Neutrophil (primary cell): ENCODE measurements at regions not wholly inside any gene's neighbourhood (a gene's known extent, or its start where the extent isn't known, plus 50 kb on each side); places are given as distances from the start of the nearest gene placed in this dataset.

ENCODE experiments used
- H3K27ac ChIP-seq: fragments of 200-600 bp; sonication (generic); 2 replicates; pipeline ENCODE4 v1.5.1; 2016; ENCODE audit warnings: mild to moderate bottlenecking, moderate library complexity
- H3K27me3 ChIP-seq: fragments of 200-600 bp; sonication (generic); 2 replicates; pipeline ENCODE4 v1.6.0; 2016; ENCODE audit warnings: mild to moderate bottlenecking
- H3K36me3 ChIP-seq: fragments of 200-600 bp; sonication (generic); 2 replicates; pipeline ENCODE4 v1.5.1; 2017
- H3K4me1 ChIP-seq, 2 experiments: fragments of 200-600 bp in 1 of 2; sonication (generic) in 1 of 2; 1 replicate in 1 of 2; 2 replicates in 1 of 2; pipeline versions ENCODE4 v1.5.1 to v1.6.1; 2013 to 2016; ENCODE audit warnings: low read depth in 1 of 2, low read length in 1 of 2, mild to moderate bottlenecking in 1 of 2, moderate library complexity in 1 of 2; ENCODE audit not compliant: control insufficient read depth in 1 of 2, insufficient read depth in 1 of 2
- H3K4me3 ChIP-seq, 2 experiments: fragments of 200-600 bp in 1 of 2; sonication (generic) in 1 of 2; 1 replicate in 1 of 2; 2 replicates in 1 of 2; pipeline ENCODE4 v1.5.1; 2013 to 2016; ENCODE audit warnings: low read depth in 1 of 2, low read length in 1 of 2, mild to moderate bottlenecking in 1 of 2, moderate library complexity in 1 of 2
- H3K9me3 ChIP-seq: fragments of 200-600 bp; sonication (generic); 2 replicates; pipeline ENCODE4 v1.5.1; 2016
- TF ChIP-seq, protein P1 (sequence below): fragments of 200-600 bp; sonication (generic); IDR thresholded peaks from 2 replicates; pipeline ENCODE4 v1.5.1; 2016; ENCODE audit warnings: antibody characterized with exemption

DNA sequence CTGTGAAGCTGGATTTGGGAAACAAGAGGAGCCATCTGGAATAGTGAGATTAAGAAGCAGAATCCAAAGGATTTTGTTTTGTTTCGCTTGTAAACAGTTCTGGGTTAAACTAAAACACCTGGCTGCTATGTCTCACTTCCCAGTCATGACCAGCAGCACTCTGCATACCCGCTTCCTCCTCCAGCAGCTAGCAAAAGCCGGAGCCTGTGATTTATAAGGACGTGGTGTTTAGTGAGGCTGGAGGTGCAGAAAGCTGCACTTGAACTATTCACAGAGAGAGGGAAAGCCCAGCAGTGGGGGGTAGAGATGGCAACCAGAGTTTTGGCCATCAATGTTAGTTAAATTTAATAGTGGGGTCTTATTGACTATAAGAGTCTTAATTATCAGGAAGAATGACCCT is 240.2 kb downstream of the AJAP1 start:
- Histone ChIP-seq H3K9me3 (no peaks in the 10 kb centered on the region), H3K4me3 (no peak overlapping the region), H3K27ac (no peak overlapping the region), H3K4me1 (no peaks in the 10 kb centered on the region), H3K27me3 (no peaks in the 10 kb centered on the region), H3K36me3 (no peaks in the 10 kb centered on the region)
- TF ChIP-seq, protein P1, sequence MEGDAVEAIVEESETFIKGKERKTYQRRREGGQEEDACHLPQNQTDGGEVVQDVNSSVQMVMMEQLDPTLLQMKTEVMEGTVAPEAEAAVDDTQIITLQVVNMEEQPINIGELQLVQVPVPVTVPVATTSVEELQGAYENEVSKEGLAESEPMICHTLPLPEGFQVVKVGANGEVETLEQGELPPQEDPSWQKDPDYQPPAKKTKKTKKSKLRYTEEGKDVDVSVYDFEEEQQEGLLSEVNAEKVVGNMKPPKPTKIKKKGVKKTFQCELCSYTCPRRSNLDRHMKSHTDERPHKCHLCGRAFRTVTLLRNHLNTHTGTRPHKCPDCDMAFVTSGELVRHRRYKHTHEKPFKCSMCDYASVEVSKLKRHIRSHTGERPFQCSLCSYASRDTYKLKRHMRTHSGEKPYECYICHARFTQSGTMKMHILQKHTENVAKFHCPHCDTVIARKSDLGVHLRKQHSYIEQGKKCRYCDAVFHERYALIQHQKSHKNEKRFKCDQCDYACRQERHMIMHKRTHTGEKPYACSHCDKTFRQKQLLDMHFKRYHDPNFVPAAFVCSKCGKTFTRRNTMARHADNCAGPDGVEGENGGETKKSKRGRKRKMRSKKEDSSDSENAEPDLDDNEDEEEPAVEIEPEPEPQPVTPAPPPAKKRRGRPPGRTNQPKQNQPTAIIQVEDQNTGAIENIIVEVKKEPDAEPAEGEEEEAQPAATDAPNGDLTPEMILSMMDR, result no peak

DNA sequence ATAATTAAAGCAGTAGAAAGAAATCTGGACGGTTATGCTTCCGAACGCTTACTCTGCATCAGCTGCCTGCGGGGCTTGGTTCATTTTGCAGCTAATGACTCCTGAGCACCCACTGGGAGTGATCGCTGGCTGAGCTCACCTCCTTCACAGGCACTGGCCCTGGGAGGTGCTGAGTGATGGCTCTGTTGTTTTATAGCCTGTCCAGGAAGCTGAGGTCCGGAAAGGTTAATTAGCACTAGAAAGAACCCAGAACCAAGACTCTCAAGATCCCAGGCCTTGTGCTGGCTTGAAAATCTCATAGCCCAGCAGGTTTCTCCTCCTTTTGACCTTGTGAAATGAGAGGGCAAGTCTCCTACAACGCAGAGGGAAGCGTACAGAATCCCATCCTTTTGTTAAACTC is 226.2 kb downstream of the AJAP1 start:
- H3K27ac ChIP-seq, result no peak overlapping the region

DNA sequence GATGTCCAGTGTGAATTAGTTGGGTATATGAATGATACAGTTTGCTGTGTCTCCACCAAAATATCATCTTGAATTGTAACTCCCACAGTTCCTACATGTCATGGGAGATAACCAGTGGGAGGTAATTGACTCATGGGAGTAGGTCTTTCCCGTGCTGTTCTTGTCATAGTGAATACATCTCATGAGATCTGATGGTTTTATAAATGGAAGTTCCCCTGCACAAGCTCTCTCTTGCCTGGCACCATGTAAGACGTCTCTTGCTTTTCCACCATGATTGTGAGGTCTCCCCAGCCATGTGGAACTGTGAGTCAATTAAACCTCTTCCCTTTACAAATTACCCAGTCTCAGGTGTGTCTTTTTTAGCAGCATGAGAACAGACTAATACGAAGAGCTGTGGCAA is 223.0 kb downstream of the AJAP1 start:
- no peaks in the 10 kb centered on the region for H3K27me3 ChIP-seq
- H3K4me1 ChIP-seq, result no peaks in the 10 kb centered on the region
- no peak overlapping the region for H3K4me3 ChIP-seq
- no peaks in the 10 kb centered on the region for H3K9me3 ChIP-seq
- TF ChIP-seq, protein P1, result no peak
- no peak overlapping the region for H3K27ac ChIP-seq
- no peaks in the 10 kb centered on the region for H3K36me3 ChIP-seq

More for the DNA sequence above, 226.2 kb downstream of the AJAP1 start:
- no peaks in the 10 kb centered on the region for H3K4me1 ChIP-seq
- no peaks in the 10 kb centered on the region for H3K27me3 ChIP-seq
- TF ChIP-seq, protein P1, result no peak
- no peaks in the 10 kb centered on the region for H3K36me3 ChIP-seq
- no peaks in the 10 kb centered on the region for H3K9me3 ChIP-seq
- no peak overlapping the region for H3K4me3 ChIP-seq

DNA sequence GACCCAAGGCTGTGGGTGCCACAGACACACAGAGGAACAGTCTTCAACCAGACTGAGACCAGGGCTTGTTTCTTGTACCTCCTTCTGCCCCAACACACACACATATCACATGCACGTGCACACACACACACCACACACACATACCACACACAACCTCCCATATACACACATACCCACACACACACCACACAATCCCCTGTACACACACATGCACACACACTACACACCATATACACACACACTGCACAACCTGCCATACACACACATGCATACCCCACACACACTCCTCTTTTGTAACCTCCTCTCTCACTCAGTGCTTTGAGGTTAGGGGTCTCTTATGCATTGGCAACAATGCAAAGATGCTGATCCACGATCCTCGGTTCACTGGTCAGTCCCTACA is 217.0 kb downstream of the AJAP1 start:
- H3K36me3 ChIP-seq, result no peaks in the 10 kb centered on the region
- no peaks in the 10 kb centered on the region for H3K9me3 ChIP-seq
- no peaks in the 10 kb centered on the region for H3K4me1 ChIP-seq
- H3K4me3 ChIP-seq, result no peak overlapping the region
- H3K27ac ChIP-seq, result no peak overlapping the region
- TF ChIP-seq, protein P1, result no peak
- H3K27me3 ChIP-seq, result no peaks in the 10 kb centered on the region

DNA sequence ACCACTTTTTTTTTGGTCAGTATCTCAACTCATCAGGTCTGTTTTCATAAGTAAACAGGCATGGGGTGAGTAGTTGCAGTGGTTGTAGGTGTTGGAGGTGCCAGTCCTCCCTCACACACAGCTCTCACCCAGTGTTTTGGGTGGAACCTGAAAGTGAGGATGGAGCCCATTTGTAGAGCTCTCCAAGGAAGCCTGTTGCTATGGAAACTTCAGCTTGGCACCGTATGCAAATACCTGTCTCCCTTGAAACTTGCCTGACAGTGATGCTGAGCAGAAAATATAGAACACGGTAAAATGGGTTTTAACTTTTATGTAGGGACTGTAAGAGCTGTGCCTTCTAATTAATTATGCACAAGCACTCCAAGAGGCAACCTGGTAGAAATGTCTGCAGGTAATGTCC is 214.1 kb downstream of the AJAP1 start:
- Histone ChIP-seq H3K4me1 (no peaks in the 10 kb centered on the region), H3K9me3 (no peaks in the 10 kb centered on the region), H3K27me3 (no peaks in the 10 kb centered on the region), H3K4me3 (no peak overlapping the region), H3K36me3 (no peaks in the 10 kb centered on the region), H3K27ac (no peak overlapping the region)
- TF ChIP-seq, protein P1, result no peak

DNA sequence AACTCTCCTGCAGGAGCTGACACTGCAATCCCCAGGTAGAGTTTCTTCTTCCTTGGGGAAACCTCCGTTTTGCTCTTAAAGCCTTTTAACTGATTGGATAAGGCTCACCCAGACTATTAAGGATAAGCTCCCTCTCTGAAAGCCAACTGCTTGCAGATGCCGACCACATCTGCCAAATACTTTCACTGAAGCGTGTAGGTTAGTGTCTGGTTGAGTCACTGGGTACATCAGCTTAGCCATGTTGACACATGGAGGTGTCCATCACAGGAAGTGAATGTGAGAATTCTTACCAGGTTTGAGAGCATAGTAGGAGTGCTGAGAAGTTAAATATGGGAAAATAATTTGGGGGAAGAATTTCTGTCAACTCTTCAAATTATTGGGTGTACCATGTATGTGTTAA is 202.0 kb downstream of the AJAP1 start:
- Histone ChIP-seq H3K27me3 (no peaks in the 10 kb centered on the region), H3K36me3 (no peaks in the 10 kb centered on the region), H3K4me3 (no peak overlapping the region), H3K4me1 (no peaks in the 10 kb centered on the region), H3K9me3 (no peaks in the 10 kb centered on the region), H3K27ac (no peak overlapping the region)
- TF ChIP-seq, protein P1, result no peak
